Endothelial cell of umbilical vein (primary cell): ENCODE measurements at regions not wholly inside any gene's neighbourhood (a gene's known extent, or its start where the extent isn't known, plus 50 kb on each side); places are given as distances from the start of the nearest gene placed in this dataset.

Source experiments
- BruUV-seq: library from RNA; stranded (reverse); fragments of 400-500 nt; replicated peaks from 2 replicates; lab custom pipeline; 2021; lab: Mats Ljungman, UMichigan
- CTCF ChIA-PET: fragments of 300-600, 350-600 bp; sonication (Branson Sonifier 250); formaldehyde crosslinking; loops from one replicate; lab custom pipeline; 2021; ENCODE audit warnings: antibody characterized with exemption, inconsistent platforms; lab: Charles Lee
- POLR2A ChIA-PET: fragments of 300-600, 350-600 bp; sonication (Branson Sonifier 250); formaldehyde crosslinking; loops from one replicate; lab custom pipeline; 2021; ENCODE audit warnings: antibody characterized with exemption, inconsistent platforms; lab: Charles Lee
- DNase-seq: peaks from one replicate; pipeline ENCODE4 v3.0.0-alpha.2; 2011; ENCODE audit warnings: low read depth, low spot score
- FAIRE-seq: peaks from 2 replicates; lab custom pipeline; 2011; peaks lifted over from hg19 to GRCh38; lab: Jason Lieb, UNC
- H2AFZ ChIP-seq: 2 replicates; pipeline ENCODE4 v1.6.0; 2012; ENCODE audit warnings: low read depth, low read length, control low read depth, inconsistent platforms
- H3K27ac ChIP-seq: 2 replicates; pipeline ENCODE4 v1.5.1; 2011; ENCODE audit warnings: low read depth, mild to moderate bottlenecking, control low read depth, low read length, moderate library complexity; ENCODE audit not compliant: insufficient read depth
- H3K27me3 ChIP-seq, 2 experiments: 2 replicates each; pipeline versions ENCODE4 v1.6.0 to v1.6.1; 2011; ENCODE audit warnings: low read length in 2 of 2, mixed read lengths in 1 of 2; ENCODE audit not compliant: control insufficient read depth in 2 of 2, insufficient read depth in 2 of 2
- H3K36me3 ChIP-seq, 2 experiments: 2 replicates in 1 of 2; 3 replicates in 1 of 2; pipeline ENCODE4 v1.5.1; 2011; ENCODE audit warnings: low read length in 2 of 2, mild to moderate bottlenecking in 1 of 2, moderate library complexity in 1 of 2; ENCODE audit not compliant: control insufficient read depth in 2 of 2, insufficient read depth in 2 of 2; ENCODE audit errors: extremely low read depth in 1 of 2
- H3K4me1 ChIP-seq: 3 replicates; pipeline ENCODE4 v1.5.1; 2011; ENCODE audit warnings: mild to moderate bottlenecking, low read length; ENCODE audit not compliant: control insufficient read depth, insufficient read depth; ENCODE audit errors: extremely low read depth
- H3K4me2 ChIP-seq: 2 replicates; pipeline ENCODE4 v1.6.1; 2011; ENCODE audit warnings: low read length, control low read depth, mixed read lengths; ENCODE audit not compliant: insufficient read depth
- H3K4me3 ChIP-seq, 3 experiments: fragments of 200-600 bp in 1 of 3; sonication (generic), shearing (Covaris generic) in 1 of 3; replicated peaks in 1 of 3; 2 replicates each; pipeline ENCODE4 v1.5.1; 2011 to 2016; ENCODE audit warnings: control low read depth in 3 of 3, low read length in 3 of 3, mild to moderate bottlenecking in 2 of 3, inconsistent platforms in 1 of 3, low read depth in 1 of 3, moderate library complexity in 1 of 3; ENCODE audit not compliant: insufficient read depth in 1 of 3
- H3K79me2 ChIP-seq: 2 replicates; pipeline ENCODE4 v1.6.0; 2012; ENCODE audit warnings: low read length, inconsistent platforms; ENCODE audit not compliant: control insufficient read depth, insufficient read depth
- H3K9ac ChIP-seq: replicated peaks from 2 replicates; pipeline ENCODE3; 2011; ENCODE audit warnings: low read length, control low read depth; ENCODE audit not compliant: insufficient read depth; ENCODE audit errors: extremely low read depth
- H3K9me1 ChIP-seq: replicated peaks from 3 replicates; pipeline ENCODE4 v1.6.0; 2011; ENCODE audit warnings: mild to moderate bottlenecking, low read length; ENCODE audit not compliant: control insufficient read depth, insufficient read depth; ENCODE audit errors: extremely low read depth
- H3K9me3 ChIP-seq: replicated peaks from 2 replicates; pipeline ENCODE4 v1.5.1; 2012; ENCODE audit warnings: low read length, inconsistent platforms; ENCODE audit not compliant: control insufficient read depth, insufficient read depth
- H4K20me1 ChIP-seq: replicated peaks from 2 replicates; pipeline ENCODE3; 2011; ENCODE audit warnings: mild to moderate bottlenecking, low read length; ENCODE audit not compliant: control insufficient read depth, insufficient read depth; ENCODE audit errors: extremely low read depth
- CTCF ChIP-seq, 2 donors: IDR thresholded peaks; 1 replicate in 1 of 2; 2 replicates in 1 of 2; pipeline ENCODE4 v1.5.1; 2011; ENCODE audit warnings: low read length in 2 of 2, mild to moderate bottlenecking in 2 of 2, moderate library complexity in 2 of 2, control low read depth in 1 of 2, inconsistent platforms in 1 of 2, low read depth in 1 of 2; ENCODE audit not compliant: insufficient read depth in 1 of 2; ENCODE audit errors: extremely low read depth in 1 of 2
- EZH2 ChIP-seq: IDR thresholded peaks from 2 replicates; pipeline ENCODE4 v1.6.1; 2012; ENCODE audit warnings: borderline replicate concordance, low read depth, mild to moderate bottlenecking, moderate library complexity, low read length, inconsistent platforms; ENCODE audit not compliant: severe bottlenecking
- FOS ChIP-seq: IDR thresholded peaks from 2 replicates; pipeline ENCODE4 v1.6.1; 2011; ENCODE audit warnings: mild to moderate bottlenecking, low read length, moderate library complexity, borderline replicate concordance; ENCODE audit not compliant: insufficient read depth
- GATA2 ChIP-seq: IDR thresholded peaks from 2 replicates; pipeline ENCODE4 v1.7.0; 2011; ENCODE audit warnings: low read depth, mild to moderate bottlenecking, moderate library complexity, mixed read lengths, low read length; ENCODE audit not compliant: insufficient read length, insufficient read depth
- JUN ChIP-seq: IDR thresholded peaks from 2 replicates; pipeline ENCODE4 v1.6.1; 2011; ENCODE audit warnings: borderline replicate concordance, low read depth; ENCODE audit not compliant: insufficient read length, insufficient read depth
- MAX ChIP-seq: IDR thresholded peaks from 2 replicates; pipeline ENCODE4 v1.6.1; 2011; ENCODE audit not compliant: insufficient read depth, insufficient read length
- MYC ChIP-seq: IDR thresholded peaks from one replicate; pipeline ENCODE4 v1.6.1; 2011; ENCODE audit warnings: mild to moderate bottlenecking, low read depth, low read length
- POLR2A ChIP-seq: IDR thresholded peaks from 2 replicates; pipeline ENCODE4 v1.6.1; 2012; ENCODE audit warnings: low read depth, mild to moderate bottlenecking, control low read depth, low read length
- POLR2AphosphoS5 ChIP-seq: IDR thresholded peaks from 2 replicates; pipeline ENCODE4 v1.6.1; 2012; ENCODE audit warnings: low read depth, mild to moderate bottlenecking, control low read depth, low read length, moderate library complexity; ENCODE audit not compliant: insufficient read depth
- dilution Hi-C: fragments of 300-500 bp; cut with MboI; formaldehyde crosslinking; loops from one replicate; pipeline ENCODE4 v1.15.0; 2019; ENCODE audit warnings: low sequenced_read_pairs; ENCODE audit not compliant: extremely low pct_ligation_motif_present
- intact Hi-C: fragments of 100-400 bp; cut with micrococcal nuclease; formaldehyde crosslinking; loops from one replicate; pipeline ENCODE4 v1.10.0; 2022

GRCh38 chr2:174691201-174691779, 73.0 kb downstream of the CHRNA1 start:
- Histone ChIP-seq H3K9me3 (no peaks in the 10 kb centered on the region), H3K9me1 (no peaks in the 10 kb centered on the region), H3K4me3 (no peak overlapping the region), H3K79me2 (no peaks in the 10 kb centered on the region), H3K27me3 (peaks cover 9 to 12% of the 10 kb centered on the region in 2 experiments), H3K4me1 (peaks cover 3% of the 10 kb centered on the region), H3K9ac (no peak overlapping the region), H3K27ac (no peak overlapping the region), H3K36me3 (no peaks in the 10 kb centered on the region), H4K20me1 (no peaks in the 10 kb centered on the region), H3K4me2 (no peak overlapping the region), H2AFZ (no peak overlapping the region)
- FAIRE-seq (no peak), DNase-seq (no peak)
- ChIA-PET CTCF (no interaction called here), POLR2A (no interaction called here)
- BruUV-seq, result no TSS peak
- intact Hi-C loops, result loop anchor here (10.0 kb wide), 1 partner anchor 494 kb away; the partner anchor contains the start of gene ATP5MC3
- dilution Hi-C loops, result no loop called here
- no peak for TF ChIP-seq MYC
- TF ChIP-seq EZH2, result no peak
- TF ChIP-seq POLR2AphosphoS5, result no peak
- no peak for TF ChIP-seq POLR2A
- no peak for TF ChIP-seq GATA2
- TF ChIP-seq FOS, result no peak
- no peak for TF ChIP-seq JUN
- TF ChIP-seq MAX, result no peak
- TF ChIP-seq CTCF (IDR thresholded peaks at IDR 0.05; ENCODE audit: extremely low read depth in 1 of 2, insufficient read depth in 1 of 2, low read depth in 1 of 2, low read length in 2 of 2), result no peak
